Erythroblast (primary cell): ENCODE measurements at regions not wholly inside any gene's neighbourhood (a gene's known extent, or its start where the extent isn't known, plus 50 kb on each side); places are given as distances from the start of the nearest gene placed in this dataset.

ENCODE experiments used
- GATA1 ChIP-seq: IDR thresholded peaks from 2 replicates; pipeline ENCODE4 v1.6.1; 2011; ENCODE audit warnings: low read depth, mild to moderate bottlenecking, control low read depth, low read length, moderate library complexity
- POLR2A ChIP-seq: IDR thresholded peaks from 2 replicates; pipeline ENCODE4 v1.6.1; 2011; ENCODE audit warnings: mild to moderate bottlenecking, low read length

GRCh38 chr1:105436589-105437259, 1619.8 kb upstream of the PRMT6 start:
- TF ChIP-seq POLR2A: no peak
- TF ChIP-seq GATA1: no peak
